ENCODE measurements at regions not wholly inside any gene's neighbourhood (a gene's known extent, or its start where the extent isn't known, plus 50 kb on each side); places are given as distances from the start of the nearest gene placed in this dataset.
A peak's percentile ranks its signal among the peaks of the same experiment; 100 is the strongest.
"Not testable (repeated sequence)": the region's sequence is repeated elsewhere in the genome, so short reads cannot be mapped to it uniquely, and the experiment has no call there.

- DNase-seq (ENCODE audit: low read depth), result no peak
Observed at GRCh38 chr15:92805080-92805690, 94.9 kb upstream of the CHD2 start.

- not testable (repeated sequence) for DNase-seq (ENCODE audit: low read depth)
Observed at GRCh38 chr15:92806171-92806570, 94.0 kb upstream of the CHD2 start.

GRCh38 chr15:92806763-92807162, 93.4 kb upstream of the CHD2 start:
- DNase-seq (ENCODE audit: low read depth), result no peak

- no peak for DNase-seq (ENCODE audit: low read depth)
Observed at GRCh38 chr15:92807971-92808571, 92.1 kb upstream of the CHD2 start.

GRCh38 chr15:92808598-92809063, 91.5 kb upstream of the CHD2 start:
- no peak for DNase-seq (ENCODE audit: low read depth)

GRCh38 chr15:92809064-92809879, 90.9 kb upstream of the CHD2 start:
- DNase-seq (ENCODE audit: low read depth), result peak; percentile 97

GRCh38 chr15:92809880-92810361, 90.2 kb upstream of the CHD2 start:
- DNase-seq (ENCODE audit: low read depth), result no peak

- no peak for DNase-seq (ENCODE audit: low read depth)
Observed at GRCh38 chr15:92810418-92811138, 89.5 kb upstream of the CHD2 start.

GRCh38 chr15:92811148-92811913, 88.8 kb upstream of the CHD2 start:
- no peak for DNase-seq (ENCODE audit: low read depth)

GRCh38 chr15:92812271-92812670, 87.9 kb upstream of the CHD2 start:
- DNase-seq (ENCODE audit: low read depth), result no peak

GRCh38 chr15:92813485-92813884, 86.6 kb upstream of the CHD2 start:
- DNase-seq (ENCODE audit: low read depth), result no peak

GRCh38 chr15:92817339-92817886, 82.7 kb upstream of the CHD2 start:
- DNase-seq (ENCODE audit: low read depth), result no peak

- DNase-seq (ENCODE audit: low read depth), result no peak
Observed at GRCh38 chr15:92818651-92819277, 81.4 kb upstream of the CHD2 start.

- DNase-seq (ENCODE audit: low read depth), result no peak
Observed at GRCh38 chr15:92819278-92820235, 80.6 kb upstream of the CHD2 start.

GRCh38 chr15:92820236-92821021, 79.7 kb upstream of the CHD2 start:
- DNase-seq (ENCODE audit: low read depth), result no peak

GRCh38 chr15:92821491-92822116, 78.5 kb upstream of the CHD2 start:
- DNase-seq (ENCODE audit: low read depth), result no peak

GRCh38 chr15:92822216-92823144, 77.6 kb upstream of the CHD2 start:
- DNase-seq (ENCODE audit: low read depth), result no peak

Data from CMK (cell line).